MCF 10A (cell line): ENCODE measurements at regions not wholly inside any gene's neighbourhood (a gene's known extent, or its start where the extent isn't known, plus 50 kb on each side); places are given as distances from the start of the nearest gene placed in this dataset.
A peak's percentile ranks its signal among the peaks of the same experiment; 100 is the strongest.
"Not testable (repeated sequence)": the region's sequence is repeated elsewhere in the genome, so short reads cannot be mapped to it uniquely, and the experiment has no call there.

Experiments used
- BruUV-seq: library from RNA; stranded (reverse); fragments of 400-500 nt; replicated peaks from 2 replicates; lab custom pipeline; 2021; lab: Mats Ljungman, UMichigan
- CTCF ChIA-PET: fragments of 300-600 bp; sonication (Branson Sonifier 250); formaldehyde crosslinking; extraction: SDS; loops from one replicate; lab custom pipeline; 2021; ENCODE audit warnings: antibody characterized with exemption, inconsistent platforms; lab: Yijun Ruan, JAX
- POLR2A ChIA-PET: fragments of 300-600, 350-650 bp; sonication (Branson Sonifier 250); formaldehyde crosslinking; extraction: SDS; loops from one replicate; lab custom pipeline; 2020; ENCODE audit warnings: antibody characterized with exemption, inconsistent platforms; lab: Yijun Ruan, JAX
- DNase-seq: peaks from one replicate; pipeline ENCODE4 v3.0.0-alpha.2; 2018; ENCODE audit not compliant: unreplicated experiment
- H3K27ac Mint-ChIP-seq: one replicate; pipeline ENCODE4 v1.8.0; 2022; ENCODE audit warnings: mild to moderate bottlenecking, low read depth, mixed read lengths; ENCODE audit not compliant: unreplicated experiment
- H3K27me3 Mint-ChIP-seq: one replicate; pipeline ENCODE4 v1.8.0; 2022; ENCODE audit warnings: mixed read lengths; ENCODE audit not compliant: insufficient read depth, unreplicated experiment
- H3K36me3 Mint-ChIP-seq: one replicate; pipeline ENCODE4 v1.8.0; 2022; ENCODE audit warnings: mild to moderate bottlenecking, moderate library complexity, mixed read lengths; ENCODE audit not compliant: insufficient read depth, unreplicated experiment
- H3K4me1 Mint-ChIP-seq: one replicate; pipeline ENCODE4 v1.8.0; 2022; ENCODE audit warnings: mixed read lengths; ENCODE audit not compliant: insufficient read depth, unreplicated experiment
- H3K4me3 Mint-ChIP-seq: one replicate; pipeline ENCODE4 v1.8.0; 2022; ENCODE audit warnings: mild to moderate bottlenecking, moderate library complexity, mixed read lengths; ENCODE audit not compliant: unreplicated experiment
- H3K9me3 Mint-ChIP-seq: one replicate; pipeline ENCODE4 v1.8.0; 2022; ENCODE audit warnings: mixed read lengths; ENCODE audit not compliant: unreplicated experiment
- intact Hi-C: fragments of 100-400 bp; cut with micrococcal nuclease; formaldehyde crosslinking; loops from 2 replicates; pipeline ENCODE4 v1.14.1; 2022
- TF ChIP-seq, protein P1 (sequence below): fragments of 200-600 bp; IDR thresholded peaks from one replicate; pipeline ENCODE4 v1.8.0; 2022; ENCODE audit warnings: antibody characterized with exemption, mild to moderate bottlenecking; ENCODE audit not compliant: unreplicated experiment

DNA sequence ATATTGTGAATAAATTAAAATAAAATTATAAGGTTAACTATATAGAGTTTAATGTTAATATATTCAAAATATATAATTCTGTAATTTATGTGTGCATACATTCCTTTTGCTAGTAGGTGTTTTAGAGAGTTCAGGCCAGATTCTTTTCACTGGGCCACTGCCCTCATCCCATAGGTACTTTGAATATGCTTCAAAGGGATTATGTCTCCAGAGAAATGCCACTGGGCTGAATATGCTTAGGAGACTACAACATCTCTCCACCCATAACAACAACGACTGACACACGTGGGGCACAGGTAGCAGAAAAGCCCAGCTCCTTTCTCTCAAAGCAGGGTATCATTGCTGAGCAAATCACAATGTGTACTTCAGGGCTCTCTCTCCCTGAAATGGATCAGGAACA is 290.9 kb upstream of the TACR3 start:
- Mint-ChIP-seq H3K4me3 (no peak overlapping the region), H3K36me3 (no peaks in the 10 kb centered on the region), H3K9me3 (no peaks in the 10 kb centered on the region), H3K27ac (no peak overlapping the region), H3K4me1 (no peaks in the 10 kb centered on the region), H3K27me3 (no peaks in the 10 kb centered on the region)
- no peak for DNase-seq
- TF ChIP-seq, protein P1, sequence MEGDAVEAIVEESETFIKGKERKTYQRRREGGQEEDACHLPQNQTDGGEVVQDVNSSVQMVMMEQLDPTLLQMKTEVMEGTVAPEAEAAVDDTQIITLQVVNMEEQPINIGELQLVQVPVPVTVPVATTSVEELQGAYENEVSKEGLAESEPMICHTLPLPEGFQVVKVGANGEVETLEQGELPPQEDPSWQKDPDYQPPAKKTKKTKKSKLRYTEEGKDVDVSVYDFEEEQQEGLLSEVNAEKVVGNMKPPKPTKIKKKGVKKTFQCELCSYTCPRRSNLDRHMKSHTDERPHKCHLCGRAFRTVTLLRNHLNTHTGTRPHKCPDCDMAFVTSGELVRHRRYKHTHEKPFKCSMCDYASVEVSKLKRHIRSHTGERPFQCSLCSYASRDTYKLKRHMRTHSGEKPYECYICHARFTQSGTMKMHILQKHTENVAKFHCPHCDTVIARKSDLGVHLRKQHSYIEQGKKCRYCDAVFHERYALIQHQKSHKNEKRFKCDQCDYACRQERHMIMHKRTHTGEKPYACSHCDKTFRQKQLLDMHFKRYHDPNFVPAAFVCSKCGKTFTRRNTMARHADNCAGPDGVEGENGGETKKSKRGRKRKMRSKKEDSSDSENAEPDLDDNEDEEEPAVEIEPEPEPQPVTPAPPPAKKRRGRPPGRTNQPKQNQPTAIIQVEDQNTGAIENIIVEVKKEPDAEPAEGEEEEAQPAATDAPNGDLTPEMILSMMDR, result no peak
- intact Hi-C loops, result no loop called here
- CTCF ChIA-PET, result interaction anchor here (0.6 kb wide), 1 partner anchor 14 kb away, joined by 4 read pairs; no protein-coding TSS in a partner anchor
- no TSS peak for BruUV-seq
- POLR2A ChIA-PET, result no interaction called here

DNA sequence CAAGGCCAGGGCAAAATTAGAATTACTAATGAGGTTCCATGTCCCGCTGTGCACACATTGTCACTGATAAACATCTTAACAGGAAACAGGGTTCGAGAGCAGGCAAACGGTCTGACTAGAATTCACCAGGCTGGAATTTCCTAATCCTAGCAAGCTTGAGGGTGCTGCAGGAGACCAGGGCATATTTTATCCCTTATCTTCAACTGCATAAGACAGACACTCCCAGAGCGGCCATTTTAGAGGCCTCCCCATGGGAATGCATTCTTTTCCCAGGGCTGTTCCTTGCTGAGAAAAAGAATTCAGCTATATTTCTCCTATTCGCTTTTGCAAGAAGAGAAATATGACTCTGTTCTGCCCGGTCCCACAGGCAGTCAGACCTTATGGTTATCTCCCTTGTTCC is 282.5 kb upstream of the TACR3 start:
- H3K36me3 Mint-ChIP-seq, POLR2A ChIA-PET, H3K27me3 Mint-ChIP-seq, H3K27ac Mint-ChIP-seq, H3K9me3 Mint-ChIP-seq, DNase-seq, intact Hi-C loops, BruUV-seq, H3K4me3 Mint-ChIP-seq: not testable (repeated sequence)
- CTCF ChIA-PET, result interaction anchor here (1.5 kb wide), 1 partner anchor 1470 kb away, joined by 4 read pairs; no protein-coding TSS in a partner anchor
- H3K4me1 Mint-ChIP-seq, result peaks cover 13% of the 10 kb centered on the region

DNA sequence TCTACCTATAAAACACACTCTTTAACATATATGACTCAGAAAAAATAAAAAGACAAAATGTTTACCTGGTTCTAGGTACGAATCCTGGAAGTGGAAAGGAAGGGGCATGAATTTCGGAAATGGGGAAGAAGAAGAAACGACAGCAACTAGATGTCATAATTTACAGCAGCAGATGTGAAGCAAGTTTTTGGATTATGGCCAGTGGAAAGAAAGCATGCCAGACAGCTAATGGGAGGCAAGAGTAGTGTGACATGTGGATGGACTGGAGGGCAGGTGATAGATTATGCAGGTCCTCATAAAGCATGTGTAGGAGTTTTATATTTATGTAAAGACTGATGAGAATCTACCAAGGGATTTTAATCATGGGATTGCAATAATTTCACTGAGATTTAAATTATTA is 279.0 kb upstream of the TACR3 start:
- intact Hi-C loops, result loop anchor here (5.0 to 10.0 kb wide), 2 partner anchors 794 to 1714 kb away; no protein-coding TSS in a partner anchor
- no peaks in the 10 kb centered on the region for H3K27me3 Mint-ChIP-seq
- TF ChIP-seq, protein P1, result no peak
- H3K4me1 Mint-ChIP-seq, result peaks cover 26% of the 10 kb centered on the region
- no peak overlapping the region for H3K4me3 Mint-ChIP-seq
- no TSS peak for BruUV-seq
- no peaks in the 10 kb centered on the region for H3K36me3 Mint-ChIP-seq
- H3K27ac Mint-ChIP-seq, result no peak overlapping the region
- H3K9me3 Mint-ChIP-seq, result peaks cover 7% of the 10 kb centered on the region
- POLR2A ChIA-PET, result no interaction called here
- peak; percentile 53 for DNase-seq
- CTCF ChIA-PET, result interaction anchor here (0.6 kb wide), 1 partner anchor 1708 kb away, joined by 4 read pairs; no protein-coding TSS in a partner anchor

DNA sequence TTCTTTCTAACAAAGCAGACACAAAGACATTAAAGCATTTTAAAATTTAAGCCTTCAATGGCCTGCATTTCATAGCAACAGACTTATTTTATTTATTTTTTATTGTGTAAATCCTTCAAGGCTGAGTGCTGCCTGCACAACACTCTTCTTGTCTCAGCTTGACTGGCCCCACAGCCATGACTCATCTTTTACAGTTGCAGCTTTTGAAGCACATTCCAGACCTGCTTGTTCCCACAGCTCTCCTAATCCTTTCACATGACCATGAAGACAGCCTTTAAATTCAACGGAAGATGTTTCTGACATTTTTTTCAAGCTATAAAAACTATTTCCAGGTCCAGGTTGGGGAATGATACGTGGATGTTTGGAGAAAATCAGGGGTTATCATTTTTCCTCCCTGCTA is 276.9 kb upstream of the TACR3 start:
- TF ChIP-seq, protein P1, result no peak
- intact Hi-C loops, result loop anchor here (1.0 to 10.0 kb wide), 5 partner anchors 69 to 1716 kb away; no protein-coding TSS in a partner anchor
- no TSS peak for BruUV-seq
- H3K27ac Mint-ChIP-seq, result peak overlapping the region; percentile 92
- DNase-seq, result peak; percentile 96
- no peaks in the 10 kb centered on the region for H3K27me3 Mint-ChIP-seq
- peaks cover 26% of the 10 kb centered on the region for H3K4me1 Mint-ChIP-seq
- POLR2A ChIA-PET, result interaction anchor here (0.6 to 1.7 kb wide), 10 partner anchors 16 to 1717 kb away, joined by 3 to 15 read pairs (median 4); partner anchors contain the start of gene PPA2
- peaks cover 4% of the 10 kb centered on the region for H3K9me3 Mint-ChIP-seq
- H3K36me3 Mint-ChIP-seq, result no peaks in the 10 kb centered on the region
- CTCF ChIA-PET, result interaction anchor here (0.6 to 1.5 kb wide), 13 partner anchors 14 to 1718 kb away, joined by 3 to 11 read pairs (median 4); partner anchors contain the start of gene PPA2
- H3K4me3 Mint-ChIP-seq, result peak overlapping the region; percentile 47
